Lower leg skin (tissue), 3 donors: ENCODE measurements at regions not wholly inside any gene's neighbourhood (a gene's known extent, or its start where the extent isn't known, plus 50 kb on each side); places are given as distances from the start of the nearest gene placed in this dataset.

Experiments used
- POLR2A ChIP-seq, 2 donors: fragments of 450-650 bp; IDR thresholded peaks; one replicate each; pipeline ENCODE4 v1.6.1; 2016 to 2017; ENCODE audit warnings: antibody characterized with exemption in 2 of 2, mild to moderate bottlenecking in 1 of 2, moderate library complexity in 1 of 2
- TF ChIP-seq, protein P1 (sequence below), 3 donors: fragments of 450-650 bp; IDR thresholded peaks; one replicate each; pipeline ENCODE4 v1.5.1; 2016; ENCODE audit warnings: antibody characterized with exemption in 3 of 3, mild to moderate bottlenecking in 3 of 3, moderate library complexity in 2 of 3

DNA sequence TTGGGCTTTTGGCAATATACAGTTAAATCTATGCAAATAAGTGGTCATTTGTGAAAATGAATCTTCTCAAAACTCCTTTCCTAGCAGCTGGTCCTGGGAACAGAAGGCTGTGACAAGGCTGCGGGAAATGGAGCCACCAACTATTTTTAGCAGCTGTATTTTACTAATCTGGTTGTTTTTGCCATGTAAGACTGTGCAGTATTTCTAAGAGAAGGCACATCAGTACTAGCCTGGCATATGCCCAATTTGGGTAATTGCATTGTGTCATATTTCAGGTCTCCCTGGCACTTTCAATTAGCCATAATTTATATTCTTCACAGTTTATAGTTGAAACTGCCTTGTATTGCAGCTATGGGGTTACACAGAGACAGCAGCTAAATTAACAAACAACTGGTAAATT is 109.6 kb downstream of the MANEA start:
- TF ChIP-seq, protein P1, sequence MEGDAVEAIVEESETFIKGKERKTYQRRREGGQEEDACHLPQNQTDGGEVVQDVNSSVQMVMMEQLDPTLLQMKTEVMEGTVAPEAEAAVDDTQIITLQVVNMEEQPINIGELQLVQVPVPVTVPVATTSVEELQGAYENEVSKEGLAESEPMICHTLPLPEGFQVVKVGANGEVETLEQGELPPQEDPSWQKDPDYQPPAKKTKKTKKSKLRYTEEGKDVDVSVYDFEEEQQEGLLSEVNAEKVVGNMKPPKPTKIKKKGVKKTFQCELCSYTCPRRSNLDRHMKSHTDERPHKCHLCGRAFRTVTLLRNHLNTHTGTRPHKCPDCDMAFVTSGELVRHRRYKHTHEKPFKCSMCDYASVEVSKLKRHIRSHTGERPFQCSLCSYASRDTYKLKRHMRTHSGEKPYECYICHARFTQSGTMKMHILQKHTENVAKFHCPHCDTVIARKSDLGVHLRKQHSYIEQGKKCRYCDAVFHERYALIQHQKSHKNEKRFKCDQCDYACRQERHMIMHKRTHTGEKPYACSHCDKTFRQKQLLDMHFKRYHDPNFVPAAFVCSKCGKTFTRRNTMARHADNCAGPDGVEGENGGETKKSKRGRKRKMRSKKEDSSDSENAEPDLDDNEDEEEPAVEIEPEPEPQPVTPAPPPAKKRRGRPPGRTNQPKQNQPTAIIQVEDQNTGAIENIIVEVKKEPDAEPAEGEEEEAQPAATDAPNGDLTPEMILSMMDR (IDR thresholded peaks at IDR 0.05), result no peak
- TF ChIP-seq POLR2A (IDR thresholded peaks at IDR 0.05), result no peak
